ENCODE measurements at regions not wholly inside any gene's neighbourhood (a gene's known extent, or its start where the extent isn't known, plus 50 kb on each side); places are given as distances from the start of the nearest gene placed in this dataset.

GRCh38 chr7:155225516-155225915 lies 72.2 kb upstream of the INSIG1 start:
- Mint-ChIP-seq H3K27me3 (peaks cover 6% of the 10 kb centered on the region), H3K4me1 (peaks cover 7% of the 10 kb centered on the region), H3K27ac (no peak overlapping the region), H3K9me3 (no peaks in the 10 kb centered on the region), H3K4me3 (no peak overlapping the region)
- no peak for DNase-seq
- no peak for ATAC-seq

GRCh38 chr7:155226261-155227003 lies 71.2 kb upstream of the INSIG1 start:
- ATAC-seq (no peak), DNase-seq (no peak)
- Mint-ChIP-seq H3K27ac (no peak overlapping the region), H3K4me1 (peaks cover 7% of the 10 kb centered on the region), H3K4me3 (no peak overlapping the region), H3K9me3 (no peaks in the 10 kb centered on the region), H3K27me3 (peaks cover 6% of the 10 kb centered on the region)

GRCh38 chr7:155227004-155227787 lies 70.5 kb upstream of the INSIG1 start:
- Mint-ChIP-seq H3K27me3 (peaks cover 6% of the 10 kb centered on the region), H3K4me3 (no peak overlapping the region), H3K27ac (no peak overlapping the region), H3K4me1 (peaks cover 4% of the 10 kb centered on the region), H3K9me3 (no peaks in the 10 kb centered on the region)
- DNase-seq (no peak), ATAC-seq (no peak)

- no peaks in the 10 kb centered on the region for H3K4me1 Mint-ChIP-seq
- ATAC-seq (peak; percentile 14), DNase-seq (no peak)
- no peak overlapping the region for H3K4me3 Mint-ChIP-seq
- H3K27ac Mint-ChIP-seq = peak overlapping the region in 1 of 2 donors; percentile 84
- H3K9me3 Mint-ChIP-seq = no peaks in the 10 kb centered on the region
- H3K27me3 Mint-ChIP-seq = peaks cover 6% of the 10 kb centered on the region
Measured at GRCh38 chr7:155227788-155228458, 69.8 kb upstream of the INSIG1 start.

- no peaks in the 10 kb centered on the region for H3K4me1 Mint-ChIP-seq
Measured at GRCh38 chr7:155228459-155228845, 69.2 kb upstream of the INSIG1 start.

GRCh38 chr7:155228894-155229293 lies 68.8 kb upstream of the INSIG1 start:
- DNase-seq = no peak
- H3K9me3 Mint-ChIP-seq = no peaks in the 10 kb centered on the region
- ATAC-seq = no peak
- peaks cover 6% of the 10 kb centered on the region for H3K27me3 Mint-ChIP-seq
- H3K27ac Mint-ChIP-seq = peak overlapping the region; percentile 49
- H3K4me3 Mint-ChIP-seq = no peak overlapping the region
- no peaks in the 10 kb centered on the region for H3K4me1 Mint-ChIP-seq

More at GRCh38 chr7:155228459-155228845, 69.2 kb upstream of the INSIG1 start:
- no peak overlapping the region for H3K4me3 Mint-ChIP-seq
- H3K27me3 Mint-ChIP-seq = peaks cover 6% of the 10 kb centered on the region
- H3K9me3 Mint-ChIP-seq = no peaks in the 10 kb centered on the region
- no peak for ATAC-seq
- no peak overlapping the region for H3K27ac Mint-ChIP-seq
- DNase-seq = no peak

- Mint-ChIP-seq H3K9me3 (no peaks in the 10 kb centered on the region), H3K4me1 (no peaks in the 10 kb centered on the region), H3K27me3 (peaks cover 6% of the 10 kb centered on the region), H3K4me3 (no peak overlapping the region), H3K27ac (no peak overlapping the region)
- ATAC-seq (no peak), DNase-seq (no peak)
Measured at GRCh38 chr7:155229548-155230168, 68.0 kb upstream of the INSIG1 start.

- H3K9me3 Mint-ChIP-seq = no peaks in the 10 kb centered on the region
- ATAC-seq (no peak), DNase-seq (no peak)
- H3K27me3 Mint-ChIP-seq = peaks cover 6% of the 10 kb centered on the region
- no peak overlapping the region for H3K27ac Mint-ChIP-seq
- no peak overlapping the region for H3K4me3 Mint-ChIP-seq
- no peaks in the 10 kb centered on the region for H3K4me1 Mint-ChIP-seq
Measured at GRCh38 chr7:155230169-155230593, 67.5 kb upstream of the INSIG1 start.

GRCh38 chr7:155231241-155231800 lies 66.4 kb upstream of the INSIG1 start:
- DNase-seq (no peak), ATAC-seq (no peak)
- H3K4me3 Mint-ChIP-seq = no peak overlapping the region
- H3K9me3 Mint-ChIP-seq = no peaks in the 10 kb centered on the region
- no peak overlapping the region for H3K27ac Mint-ChIP-seq
- H3K27me3 Mint-ChIP-seq = peaks cover 8% of the 10 kb centered on the region
- H3K4me1 Mint-ChIP-seq = no peaks in the 10 kb centered on the region

GRCh38 chr7:155231941-155232340 lies 65.7 kb upstream of the INSIG1 start:
- H3K4me3 Mint-ChIP-seq = no peak overlapping the region
- DNase-seq (no peak), ATAC-seq (no peak)
- peaks cover 15% of the 10 kb centered on the region for H3K27me3 Mint-ChIP-seq
- H3K27ac Mint-ChIP-seq = peak overlapping the region in 1 of 2 donors; percentile 55
- no peaks in the 10 kb centered on the region for H3K4me1 Mint-ChIP-seq
- no peaks in the 10 kb centered on the region for H3K9me3 Mint-ChIP-seq

GRCh38 chr7:155232911-155233310 lies 64.8 kb upstream of the INSIG1 start:
- Mint-ChIP-seq H3K27me3 (peaks cover 18% of the 10 kb centered on the region), H3K4me3 (no peak overlapping the region), H3K27ac (no peak overlapping the region), H3K4me1 (no peaks in the 10 kb centered on the region), H3K9me3 (no peaks in the 10 kb centered on the region)
- no peak for ATAC-seq
- no peak for DNase-seq

GRCh38 chr7:155233311-155234157 lies 64.1 kb upstream of the INSIG1 start:
- no peaks in the 10 kb centered on the region for H3K4me1 Mint-ChIP-seq
- no peaks in the 10 kb centered on the region for H3K9me3 Mint-ChIP-seq
- no peak overlapping the region for H3K4me3 Mint-ChIP-seq
- ATAC-seq (no peak), DNase-seq (no peak)
- peaks cover 20% of the 10 kb centered on the region for H3K27me3 Mint-ChIP-seq
- H3K27ac Mint-ChIP-seq = no peak overlapping the region

GRCh38 chr7:155234158-155234492 lies 63.6 kb upstream of the INSIG1 start:
- DNase-seq (no peak), ATAC-seq (peak; percentile 26)
- no peaks in the 10 kb centered on the region for H3K9me3 Mint-ChIP-seq
- H3K27ac Mint-ChIP-seq = no peak overlapping the region
- no peak overlapping the region for H3K4me3 Mint-ChIP-seq
- H3K4me1 Mint-ChIP-seq = peaks cover under 1% of the 10 kb centered on the region
- peaks cover 26% of the 10 kb centered on the region for H3K27me3 Mint-ChIP-seq

GRCh38 chr7:155234950-155235789 lies 62.5 kb upstream of the INSIG1 start:
- Mint-ChIP-seq H3K9me3 (no peaks in the 10 kb centered on the region), H3K27ac (no peak overlapping the region), H3K4me1 (peaks cover 8% of the 10 kb centered on the region), H3K27me3 (peaks cover 35% of the 10 kb centered on the region), H3K4me3 (no peak overlapping the region)
- ATAC-seq = no peak
- DNase-seq = no peak
